ENCODE measurements at regions not wholly inside any gene's neighbourhood (a gene's known extent, or its start where the extent isn't known, plus 50 kb on each side); places are given as distances from the start of the nearest gene placed in this dataset.
A peak's percentile ranks its signal among the peaks of the same experiment; 100 is the strongest.

GRCh38 chr4:176999935-177000543, 207.3 kb upstream of the VEGFC start:
- ChIA-PET POLR2A (no interaction called here), CTCF (no interaction called here)
- no peak overlapping the region for H3K27ac Mint-ChIP-seq
- TF ChIP-seq CTCF (IDR thresholded peaks at IDR 0.05): no peak
- no peaks in the 10 kb centered on the region for H3K36me3 Mint-ChIP-seq (ENCODE audit: low read depth)
- no peak overlapping the region for H3K4me3 Mint-ChIP-seq
- Histone ChIP-seq H3K4me3 (ENCODE audit: low read length) (no peak overlapping the region), H3K9me3 (ENCODE audit: control insufficient read depth in 1 of 2, insufficient read depth in 1 of 2, low read length in 2 of 2) (no peaks in the 10 kb centered on the region), H3K27ac (ENCODE audit: low read depth in 1 of 2, low read length in 2 of 2) (no peak overlapping the region), H3K36me3 (ENCODE audit: insufficient read depth, low read length) (no peaks in the 10 kb centered on the region), H3K4me1 (ENCODE audit: insufficient read depth, low read length) (no peaks in the 10 kb centered on the region), H3K27me3 (ENCODE audit: control insufficient read depth in 1 of 2, insufficient read depth in 2 of 2, low read length in 2 of 2) (no peaks in the 10 kb centered on the region)
- intact Hi-C loops (cut with DNase I, micrococcal nuclease): no loop called here
- H3K4me1 Mint-ChIP-seq (ENCODE audit: low read depth): no peaks in the 10 kb centered on the region
- DNase-seq (no peak), ATAC-seq (ENCODE audit: poor library complexity) (no peak)
- no peaks in the 10 kb centered on the region for H3K9me3 Mint-ChIP-seq
- no peaks in the 10 kb centered on the region for H3K27me3 Mint-ChIP-seq

- Mint-ChIP-seq H3K9me3 (no peaks in the 10 kb centered on the region), H3K4me3 (no peak overlapping the region), H3K4me1 (ENCODE audit: low read depth) (no peaks in the 10 kb centered on the region), H3K27me3 (no peaks in the 10 kb centered on the region), H3K36me3 (ENCODE audit: low read depth) (no peaks in the 10 kb centered on the region), H3K27ac (no peak overlapping the region)
- Histone ChIP-seq H3K27me3 (ENCODE audit: control insufficient read depth in 1 of 2, insufficient read depth in 2 of 2, low read length in 2 of 2) (no peaks in the 10 kb centered on the region), H3K4me3 (ENCODE audit: low read length) (no peak overlapping the region), H3K27ac (ENCODE audit: low read depth in 1 of 2, low read length in 2 of 2) (no peak overlapping the region), H3K9me3 (ENCODE audit: control insufficient read depth in 1 of 2, insufficient read depth in 1 of 2, low read length in 2 of 2) (no peaks in the 10 kb centered on the region), H3K4me1 (ENCODE audit: insufficient read depth, low read length) (no peaks in the 10 kb centered on the region), H3K36me3 (ENCODE audit: insufficient read depth, low read length) (no peaks in the 10 kb centered on the region)
- DNase-seq (no peak), ATAC-seq (ENCODE audit: poor library complexity) (no peak)
- ChIA-PET POLR2A (no interaction called here), CTCF (interaction anchor here (0.7 kb wide), 1 partner anchor 12 kb away, joined by 3 read pairs; no protein-coding TSS in a partner anchor)
- intact Hi-C loops (cut with DNase I, micrococcal nuclease): no loop called here
- TF ChIP-seq CTCF (IDR thresholded peaks at IDR 0.05): no peak
Measured at GRCh38 chr4:177001271-177002175, 208.8 kb upstream of the VEGFC start.

- Mint-ChIP-seq H3K4me1 (ENCODE audit: low read depth) (no peaks in the 10 kb centered on the region), H3K9me3 (no peaks in the 10 kb centered on the region), H3K27me3 (no peaks in the 10 kb centered on the region), H3K4me3 (no peak overlapping the region), H3K27ac (no peak overlapping the region), H3K36me3 (ENCODE audit: low read depth) (no peaks in the 10 kb centered on the region)
- DNase-seq: peak in 1 of 14 experiments; percentile 9
- no peaks in the 10 kb centered on the region for H3K27me3 ChIP-seq (ENCODE audit: control insufficient read depth in 1 of 2, insufficient read depth in 2 of 2, low read length in 2 of 2)
- POLR2A ChIA-PET: no interaction called here
- H3K4me3 ChIP-seq (ENCODE audit: low read length): no peak overlapping the region
- no peaks in the 10 kb centered on the region for H3K36me3 ChIP-seq (ENCODE audit: insufficient read depth, low read length)
- H3K4me1 ChIP-seq (ENCODE audit: insufficient read depth, low read length): no peaks in the 10 kb centered on the region
- intact Hi-C loops (cut with DNase I, micrococcal nuclease): no loop called here
- H3K9me3 ChIP-seq (ENCODE audit: control insufficient read depth in 1 of 2, insufficient read depth in 1 of 2, low read length in 2 of 2): no peaks in the 10 kb centered on the region
- no peak for TF ChIP-seq CTCF (IDR thresholded peaks at IDR 0.05)
- ATAC-seq (ENCODE audit: poor library complexity): no peak
- no peak overlapping the region for H3K27ac ChIP-seq (ENCODE audit: low read depth in 1 of 2, low read length in 2 of 2)
- CTCF ChIA-PET: no interaction called here
Measured at GRCh38 chr4:177005674-177006230, 213.0 kb upstream of the VEGFC start.

Data from CD4-positive, alpha-beta T cell (primary cell).